RPMI8226 (cell line): ENCODE measurements at regions not wholly inside any gene's neighbourhood (a gene's known extent, or its start where the extent isn't known, plus 50 kb on each side); places are given as distances from the start of the nearest gene placed in this dataset.
"Not testable (repeated sequence)": the region's sequence is repeated elsewhere in the genome, so short reads cannot be mapped to it uniquely, and the experiment has no call there.

Source experiments
- DNase-seq: peaks from one replicate; pipeline ENCODE4 v3.0.0-alpha.2; 2015

- no peak for DNase-seq
Measured at GRCh38 chr6:27532820-27533538, 60.1 kb upstream of the ZNF184 start.

GRCh38 chr6:27531772-27532459, 59.0 kb upstream of the ZNF184 start:
- peak; percentile 24 for DNase-seq

- DNase-seq: not testable (repeated sequence)
Measured at GRCh38 chr6:27529796-27530195, 56.9 kb upstream of the ZNF184 start.

GRCh38 chr6:27528714-27529113, 55.8 kb upstream of the ZNF184 start:
- DNase-seq: no peak
